ENCODE measurements at regions not wholly inside any gene's neighbourhood (a gene's known extent, or its start where the extent isn't known, plus 50 kb on each side); places are given as distances from the start of the nearest gene placed in this dataset.

DNA sequence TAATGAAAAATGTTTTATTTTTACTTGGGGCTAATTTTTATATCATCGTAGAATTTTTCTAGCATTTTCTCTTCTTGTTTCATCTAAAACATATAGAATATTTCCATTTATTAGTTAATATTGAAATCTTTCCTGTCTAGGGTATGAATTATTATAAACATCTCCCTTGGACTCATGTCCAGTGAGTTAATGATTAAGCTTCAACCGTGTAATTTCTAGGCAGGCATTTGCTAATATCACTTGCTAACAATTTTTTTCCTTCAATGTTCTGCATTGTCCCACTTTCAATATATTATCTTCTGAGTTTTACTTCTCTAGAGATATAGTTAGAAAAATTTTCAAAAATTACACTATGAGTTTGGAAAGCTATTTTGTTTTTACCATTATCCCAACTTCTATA, 1371.6 kb upstream of the EPHA6 start:
- Histone ChIP-seq H3K27me3 (replicated peaks; ENCODE audit: insufficient read depth) (no peaks in the 10 kb centered on the region), H3K4me3 (no peak overlapping the region), H3K4me1 (ENCODE audit: control insufficient read depth in 1 of 2, low read depth in 2 of 2) (no peaks in the 10 kb centered on the region), H3K36me3 (no peaks in the 10 kb centered on the region), H3K27ac (no peak overlapping the region), H3K9me3 (no peaks in the 10 kb centered on the region)
- DNase-seq (ENCODE audit: low spot score) (no peak), ATAC-seq (ENCODE audit: insufficient number of reproducible peaks, low FRiP score, low read depth) (no peak)
- no peak for TF ChIP-seq CTCF (IDR thresholded peaks at IDR 0.05)

GRCh38 chr3:95449841-95450240, 1364.6 kb upstream of the EPHA6 start:
- Histone ChIP-seq H3K9me3 (no peaks in the 10 kb centered on the region), H3K36me3 (no peaks in the 10 kb centered on the region), H3K4me1 (ENCODE audit: control insufficient read depth in 1 of 2, low read depth in 2 of 2) (no peaks in the 10 kb centered on the region), H3K27ac (no peak overlapping the region), H3K27me3 (replicated peaks; ENCODE audit: insufficient read depth) (no peaks in the 10 kb centered on the region), H3K4me3 (no peak overlapping the region)
- no peak for TF ChIP-seq CTCF (IDR thresholded peaks at IDR 0.05)
- ATAC-seq (ENCODE audit: insufficient number of reproducible peaks, low FRiP score, low read depth) (no peak), DNase-seq (ENCODE audit: low spot score) (no peak)

DNA sequence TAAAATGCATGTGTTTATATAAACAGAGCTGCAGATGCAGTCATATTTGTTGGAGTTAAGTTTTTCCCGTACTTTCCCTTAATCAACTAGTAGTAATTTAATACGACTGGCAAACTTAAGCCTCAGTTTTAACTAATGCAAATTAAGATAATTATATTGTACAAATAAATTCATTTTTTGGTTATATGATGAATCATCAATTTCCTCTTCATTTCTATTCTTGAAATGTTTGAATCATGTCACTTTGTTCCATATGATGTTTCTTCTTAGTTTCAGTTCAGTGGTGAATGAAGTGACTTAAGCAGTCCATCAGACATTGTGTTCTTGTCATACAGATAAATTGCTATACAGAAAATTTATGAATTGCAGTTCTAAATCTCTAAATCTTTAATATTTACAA, 1361.2 kb upstream of the EPHA6 start:
- no peak overlapping the region for H3K4me3 ChIP-seq
- no peaks in the 10 kb centered on the region for H3K9me3 ChIP-seq
- ATAC-seq (ENCODE audit: insufficient number of reproducible peaks, low FRiP score, low read depth): no peak
- no peaks in the 10 kb centered on the region for H3K4me1 ChIP-seq (ENCODE audit: control insufficient read depth in 1 of 2, low read depth in 2 of 2)
- no peak for TF ChIP-seq CTCF (IDR thresholded peaks at IDR 0.05)
- no peaks in the 10 kb centered on the region for H3K27me3 ChIP-seq (replicated peaks; ENCODE audit: insufficient read depth)
- H3K27ac ChIP-seq: no peak overlapping the region
- H3K36me3 ChIP-seq: no peaks in the 10 kb centered on the region
- no peak for DNase-seq (ENCODE audit: low spot score)

DNA sequence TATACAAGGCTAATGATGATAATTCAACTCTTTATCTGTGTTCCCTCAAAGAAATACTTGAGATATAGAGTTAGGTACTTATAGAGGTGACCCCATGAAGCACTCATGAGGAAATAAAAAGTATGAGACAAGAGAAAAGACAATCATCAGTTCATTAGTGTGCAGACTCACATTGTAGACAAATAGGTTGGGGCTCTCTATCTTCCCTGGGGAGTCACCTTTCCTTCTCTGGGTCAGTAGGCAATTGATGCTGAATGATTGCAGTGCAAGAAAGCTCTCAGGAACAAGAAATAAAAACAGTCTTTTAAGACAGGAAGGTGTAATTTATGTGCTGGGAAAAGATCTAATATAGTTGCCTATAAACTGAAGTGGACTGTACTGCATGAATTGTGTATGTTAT, 1357.6 kb upstream of the EPHA6 start:
- ATAC-seq (ENCODE audit: insufficient number of reproducible peaks, low FRiP score, low read depth) (no peak), DNase-seq (ENCODE audit: low spot score) (no peak)
- Histone ChIP-seq H3K9me3 (no peaks in the 10 kb centered on the region), H3K36me3 (no peaks in the 10 kb centered on the region), H3K27me3 (replicated peaks; ENCODE audit: insufficient read depth) (no peaks in the 10 kb centered on the region), H3K4me3 (no peak overlapping the region), H3K4me1 (ENCODE audit: control insufficient read depth in 1 of 2, low read depth in 2 of 2) (no peaks in the 10 kb centered on the region), H3K27ac (no peak overlapping the region)
- no peak for TF ChIP-seq CTCF (IDR thresholded peaks at IDR 0.05)

GRCh38 chr3:95459706-95460105, 1354.7 kb upstream of the EPHA6 start:
- no peak overlapping the region for H3K4me3 ChIP-seq
- no peaks in the 10 kb centered on the region for H3K36me3 ChIP-seq
- H3K27me3 ChIP-seq (replicated peaks; ENCODE audit: insufficient read depth): no peaks in the 10 kb centered on the region
- DNase-seq (ENCODE audit: low spot score) (no peak), ATAC-seq (ENCODE audit: insufficient number of reproducible peaks, low FRiP score, low read depth) (no peak)
- no peaks in the 10 kb centered on the region for H3K4me1 ChIP-seq (ENCODE audit: control insufficient read depth in 1 of 2, low read depth in 2 of 2)
- TF ChIP-seq CTCF (IDR thresholded peaks at IDR 0.05): no peak
- no peak overlapping the region for H3K27ac ChIP-seq
- H3K9me3 ChIP-seq: no peaks in the 10 kb centered on the region
